Tibial nerve (tissue), 4 donors: ENCODE measurements at regions not wholly inside any gene's neighbourhood (a gene's known extent, or its start where the extent isn't known, plus 50 kb on each side); places are given as distances from the start of the nearest gene placed in this dataset.

Experiments used
- DNase-seq, 2 donors: peaks; one replicate each; pipeline ENCODE4 v3.0.0-alpha.2; 2019; ENCODE audit warnings: low spot score in 2 of 2
- H3K27ac ChIP-seq, 4 donors: fragments of 200-600 bp; sonication (generic) in 3 of 4; one replicate each; pipeline ENCODE4 v1.5.1; 2017 to 2019; ENCODE audit warnings: mild to moderate bottlenecking in 1 of 4
- H3K27me3 ChIP-seq, 2 donors: fragments of 200-600 bp; sonication (generic) in 1 of 2; one replicate each; pipeline versions ENCODE4 v1.5.1 to v1.6.0; 2017 to 2019
- H3K36me3 ChIP-seq, 3 donors: fragments of 200-600 bp; sonication (generic); one replicate each; pipeline ENCODE4 v1.5.1; 2018 to 2019
- H3K4me1 ChIP-seq, 4 donors: fragments of 200-600 bp; sonication (generic) in 3 of 4; one replicate each; pipeline ENCODE4 v1.5.1; 2017 to 2019
- H3K4me3 ChIP-seq, 4 donors: fragments of 200-600 bp; sonication (generic) in 3 of 4; one replicate each; pipeline ENCODE4 v1.5.1; 2017 to 2019; ENCODE audit warnings: mild to moderate bottlenecking in 1 of 4, moderate library complexity in 1 of 4
- H3K9me3 ChIP-seq, 4 donors: fragments of 200-600 bp; sonication (generic) in 3 of 4; one replicate each; pipeline ENCODE4 v1.5.1; 2017 to 2019
- EP300 ChIP-seq, 2 donors: sonication (generic); formaldehyde crosslinking; IDR thresholded peaks; one replicate each; pipeline ENCODE4 v1.6.1; 2017; ENCODE audit warnings: antibody characterized with exemption in 2 of 2, mild to moderate bottlenecking in 1 of 2
- POLR2A ChIP-seq, 2 donors: fragments of 450-650 bp; IDR thresholded peaks; one replicate each; pipeline ENCODE4 v1.6.1; 2017; ENCODE audit warnings: antibody characterized with exemption in 2 of 2, mild to moderate bottlenecking in 2 of 2, moderate library complexity in 2 of 2
- WGBS, 2 donors: methylation state at CpG; one replicate each; pipeline ENCODE4 v1.1.5; 2018; 5-methylcytosine and 5-hydroxymethylcytosine counted together
- TF ChIP-seq, protein P1 (sequence below), 5 experiments: fragments of 200-600 bp in 3 of 5; fragments of 450-650 bp in 2 of 5; sonication (generic) in 3 of 5; IDR thresholded peaks; one replicate each; pipeline ENCODE4 v1.5.1; 2016 to 2019; ENCODE audit warnings: antibody characterized with exemption in 5 of 5, mild to moderate bottlenecking in 3 of 5, moderate library complexity in 2 of 5

DNA sequence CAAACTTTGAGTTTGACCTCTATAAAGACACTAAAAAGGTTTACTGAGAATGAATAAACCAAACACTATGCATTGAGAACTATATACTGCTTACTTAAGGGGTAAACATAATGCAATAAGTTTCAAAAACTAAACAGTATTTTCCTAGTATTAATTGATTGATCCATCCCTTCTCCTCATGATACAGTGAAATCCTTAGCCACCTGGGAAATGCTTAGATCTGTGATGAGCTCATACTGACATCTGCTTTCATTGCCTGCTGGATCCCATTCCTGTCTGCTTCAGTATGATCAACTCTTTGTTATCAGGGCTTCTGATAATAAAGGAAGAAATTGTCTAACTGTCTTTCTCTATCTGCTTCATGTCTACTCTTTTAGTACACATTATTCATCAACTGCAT is 74.9 kb upstream of the UBE2E3 start:
- Histone ChIP-seq H3K27me3 (no peaks in the 10 kb centered on the region), H3K27ac (no peak overlapping the region), H3K4me3 (no peak overlapping the region), H3K9me3 (no peaks in the 10 kb centered on the region), H3K4me1 (no peaks in the 10 kb centered on the region), H3K36me3 (no peaks in the 10 kb centered on the region)
- TF ChIP-seq EP300 (IDR thresholded peaks at IDR 0.05): no peak
- no peak for TF ChIP-seq POLR2A (IDR thresholded peaks at IDR 0.05)
- TF ChIP-seq, protein P1, sequence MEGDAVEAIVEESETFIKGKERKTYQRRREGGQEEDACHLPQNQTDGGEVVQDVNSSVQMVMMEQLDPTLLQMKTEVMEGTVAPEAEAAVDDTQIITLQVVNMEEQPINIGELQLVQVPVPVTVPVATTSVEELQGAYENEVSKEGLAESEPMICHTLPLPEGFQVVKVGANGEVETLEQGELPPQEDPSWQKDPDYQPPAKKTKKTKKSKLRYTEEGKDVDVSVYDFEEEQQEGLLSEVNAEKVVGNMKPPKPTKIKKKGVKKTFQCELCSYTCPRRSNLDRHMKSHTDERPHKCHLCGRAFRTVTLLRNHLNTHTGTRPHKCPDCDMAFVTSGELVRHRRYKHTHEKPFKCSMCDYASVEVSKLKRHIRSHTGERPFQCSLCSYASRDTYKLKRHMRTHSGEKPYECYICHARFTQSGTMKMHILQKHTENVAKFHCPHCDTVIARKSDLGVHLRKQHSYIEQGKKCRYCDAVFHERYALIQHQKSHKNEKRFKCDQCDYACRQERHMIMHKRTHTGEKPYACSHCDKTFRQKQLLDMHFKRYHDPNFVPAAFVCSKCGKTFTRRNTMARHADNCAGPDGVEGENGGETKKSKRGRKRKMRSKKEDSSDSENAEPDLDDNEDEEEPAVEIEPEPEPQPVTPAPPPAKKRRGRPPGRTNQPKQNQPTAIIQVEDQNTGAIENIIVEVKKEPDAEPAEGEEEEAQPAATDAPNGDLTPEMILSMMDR (IDR thresholded peaks at IDR 0.05): no peak
- DNase-seq: no peak

DNA sequence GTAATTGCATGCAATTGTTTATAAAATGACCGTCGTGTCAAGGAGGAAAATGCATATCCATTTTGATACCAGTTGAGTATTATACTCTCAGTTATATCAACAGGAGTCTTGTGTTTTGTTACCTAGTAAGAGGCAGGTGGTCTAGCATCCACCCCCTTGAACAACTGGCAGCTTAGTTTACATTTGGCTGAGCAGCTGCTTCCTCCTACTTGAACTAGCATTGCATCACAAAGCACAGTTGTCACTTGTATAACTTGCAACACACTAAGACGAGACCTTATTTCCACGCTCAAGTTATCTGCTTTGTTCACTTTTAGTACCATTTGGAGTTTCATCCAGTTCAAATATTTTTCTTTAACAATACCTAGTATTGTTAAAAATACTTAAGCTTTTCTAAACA is 75.4 kb upstream of the UBE2E3 start:
- Histone ChIP-seq H3K36me3 (no peaks in the 10 kb centered on the region), H3K9me3 (no peaks in the 10 kb centered on the region), H3K4me3 (no peak overlapping the region), H3K27me3 (no peaks in the 10 kb centered on the region), H3K4me1 (no peaks in the 10 kb centered on the region), H3K27ac (no peak overlapping the region)
- no peak for TF ChIP-seq POLR2A (IDR thresholded peaks at IDR 0.05)
- TF ChIP-seq EP300 (IDR thresholded peaks at IDR 0.05): no peak
- TF ChIP-seq, protein P1 (IDR thresholded peaks at IDR 0.05): no peak
- WGBS, 2 donors: 41 to 48% methylated on average over 4 of the region's 4 CpGs
- no peak for DNase-seq

DNA sequence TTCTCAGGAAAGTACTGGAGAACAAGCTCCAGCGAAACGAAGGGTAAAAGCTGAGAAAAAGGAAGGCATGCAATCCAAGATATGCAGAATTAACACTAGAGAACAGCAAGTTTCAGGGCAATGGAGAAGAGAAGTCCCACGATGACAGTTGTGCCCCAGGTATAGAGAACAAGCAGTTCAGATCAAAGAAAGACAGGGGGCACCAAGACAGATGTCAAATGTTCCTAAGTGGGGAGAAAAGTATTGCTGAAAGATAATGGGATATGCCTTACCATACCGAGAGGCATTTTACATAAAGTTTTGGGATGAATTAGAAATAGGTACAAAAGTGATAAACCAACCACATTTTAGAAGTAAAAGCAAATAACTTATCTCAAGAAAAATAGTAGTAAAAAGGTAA is 79.1 kb upstream of the UBE2E3 start:
- Histone ChIP-seq H3K9me3 (no peaks in the 10 kb centered on the region), H3K36me3 (no peaks in the 10 kb centered on the region), H3K27me3 (no peaks in the 10 kb centered on the region), H3K4me1 (no peaks in the 10 kb centered on the region), H3K4me3 (no peak overlapping the region), H3K27ac (no peak overlapping the region)
- 86 to 89% methylated on average over 4 of the region's 4 CpGs for WGBS, 2 donors
- TF ChIP-seq POLR2A (IDR thresholded peaks at IDR 0.05) (no peak), EP300 (IDR thresholded peaks at IDR 0.05) (no peak)
- TF ChIP-seq, protein P1 (IDR thresholded peaks at IDR 0.05): no peak
- DNase-seq: no peak

DNA sequence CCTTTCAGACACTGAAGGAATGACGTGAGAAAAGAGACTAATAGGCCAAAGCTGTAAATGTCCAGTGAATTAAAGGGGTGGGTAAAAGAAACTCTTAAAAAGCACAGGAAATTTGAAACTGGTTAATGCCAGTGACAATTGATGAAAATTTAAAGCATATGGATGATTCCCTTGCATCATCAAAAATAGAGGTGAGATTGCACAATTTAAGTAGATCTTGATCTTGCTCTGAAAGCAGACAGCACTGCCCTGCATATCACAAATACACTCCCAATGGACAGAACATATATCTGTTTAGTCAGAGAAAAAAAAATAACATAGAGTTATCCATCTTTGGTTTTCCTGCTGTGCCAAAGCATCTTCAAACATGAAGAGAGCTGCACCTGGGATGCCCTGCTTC is 86.7 kb upstream of the UBE2E3 start:
- Histone ChIP-seq H3K36me3 (no peaks in the 10 kb centered on the region), H3K4me1 (no peaks in the 10 kb centered on the region), H3K9me3 (no peaks in the 10 kb centered on the region), H3K27me3 (no peaks in the 10 kb centered on the region), H3K27ac (no peak overlapping the region), H3K4me3 (no peak overlapping the region)
- TF ChIP-seq POLR2A (IDR thresholded peaks at IDR 0.05) (no peak), EP300 (IDR thresholded peaks at IDR 0.05) (no peak)
- TF ChIP-seq, protein P1 (IDR thresholded peaks at IDR 0.05): no peak
- DNase-seq: no peak
- 79 to 85% methylated on average over 1 of the region's 1 CpG for WGBS, 2 donors

DNA sequence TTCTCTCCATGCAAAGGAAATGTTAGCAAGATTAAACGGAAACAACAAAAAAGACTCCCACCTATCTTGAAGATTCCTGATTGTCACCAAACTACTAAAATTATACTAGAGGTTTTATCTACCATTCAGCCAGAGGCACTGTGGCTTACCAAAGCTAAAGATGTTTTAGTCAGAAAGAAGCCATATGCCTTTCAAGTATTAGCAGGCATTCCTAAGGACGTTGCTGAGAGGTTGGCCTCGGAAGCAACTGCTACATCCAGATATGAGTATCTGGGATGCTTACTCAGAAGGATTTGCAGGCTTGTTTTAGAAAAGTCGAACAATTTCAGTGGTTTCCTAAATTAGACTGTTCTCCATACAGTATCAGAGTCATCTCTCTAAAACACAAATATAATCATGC is 88.3 kb upstream of the UBE2E3 start:
- no peaks in the 10 kb centered on the region for H3K36me3 ChIP-seq
- H3K9me3 ChIP-seq: no peaks in the 10 kb centered on the region
- no peak overlapping the region for H3K27ac ChIP-seq
- H3K4me1 ChIP-seq: no peaks in the 10 kb centered on the region
- WGBS, 2 donors: 78 to 79% methylated on average over 4 of the region's 4 CpGs
- TF ChIP-seq, protein P1 (IDR thresholded peaks at IDR 0.05): no peak
- DNase-seq: no peak
- H3K27me3 ChIP-seq: no peaks in the 10 kb centered on the region
- no peak overlapping the region for H3K4me3 ChIP-seq
